OCI-LY3 (cell line): ENCODE measurements at regions not wholly inside any gene's neighbourhood (a gene's known extent, or its start where the extent isn't known, plus 50 kb on each side); places are given as distances from the start of the nearest gene placed in this dataset.

ENCODE experiments used
- H2AFZ ChIP-seq: fragments of 200-600, 300-600 bp; shearing (Covaris generic); 2 replicates; pipeline ENCODE4 v1.6.0; 2014; ENCODE audit warnings: antibody characterized with exemption, low read depth, low read length
- H3K27ac ChIP-seq: fragments of 200-600, 300-600 bp; sonication (generic); 2 replicates; pipeline ENCODE4 v1.5.1; 2014; ENCODE audit warnings: mild to moderate bottlenecking, low read length, moderate library complexity, mixed read lengths
- H3K27me3 ChIP-seq: fragments of 200-600, 300-600 bp; sonication (generic); 2 replicates; pipeline ENCODE4 v1.6.1; 2014; ENCODE audit warnings: low read depth, low read length, mixed read lengths
- H3K36me3 ChIP-seq: fragments of 200-600, 300-600 bp; sonication (generic); replicated peaks from 2 replicates; pipeline ENCODE3; 2014; ENCODE audit warnings: low read depth, low read length, mixed read lengths
- H3K4me1 ChIP-seq: fragments of 300-600, 200-600 bp; sonication (generic); 2 replicates; pipeline ENCODE4 v1.6.1; 2014; ENCODE audit warnings: low read length, mixed read lengths
- H3K4me2 ChIP-seq: fragments of 200-600, 300-600 bp; sonication (generic); 2 replicates; pipeline ENCODE4 v1.6.1; 2014; ENCODE audit warnings: low read length, mixed read lengths
- H3K4me3 ChIP-seq: fragments of 300-600, 200-600 bp; sonication (generic); 2 replicates; pipeline ENCODE4 v1.5.1; 2014; ENCODE audit warnings: antibody characterized with exemption, mild to moderate bottlenecking, low read length, moderate library complexity
- H3K79me2 ChIP-seq: fragments of 300-600, 200-600 bp; shearing (Covaris generic); 2 replicates; pipeline ENCODE4 v1.6.1; 2014; ENCODE audit warnings: mild to moderate bottlenecking, low read length, mixed read lengths
- H3K9ac ChIP-seq: fragments of 300-600, 200-600 bp; shearing (Covaris generic); 2 replicates; pipeline ENCODE4 v1.6.0; 2014; ENCODE audit warnings: mild to moderate bottlenecking, low read length, moderate library complexity
- H3K9me3 ChIP-seq: fragments of 200-600, 300-600 bp; shearing (Covaris generic); 2 replicates; pipeline ENCODE4 v1.6.1; 2014; ENCODE audit warnings: low read length, mixed read lengths; ENCODE audit not compliant: insufficient read depth
- H4K20me1 ChIP-seq: fragments of 200-600, 300-600 bp; sonication (generic); 2 replicates; pipeline ENCODE4 v1.6.1; 2016; ENCODE audit warnings: low read length, mixed read lengths; ENCODE audit not compliant: insufficient read depth
- EZH2phosphoT487 ChIP-seq: fragments of 200-600 bp; shearing (Covaris generic); IDR thresholded peaks from 2 replicates; pipeline ENCODE4 v1.6.1; 2018; ENCODE audit warnings: antibody characterized with exemption, mixed run types, low read depth
- TF ChIP-seq, protein P1 (sequence below): fragments of 200-600, 300-600 bp; sonication (generic); IDR thresholded peaks from 2 replicates; pipeline ENCODE4 v1.5.1; 2014; ENCODE audit warnings: antibody characterized with exemption, low read length, low read depth

DNA sequence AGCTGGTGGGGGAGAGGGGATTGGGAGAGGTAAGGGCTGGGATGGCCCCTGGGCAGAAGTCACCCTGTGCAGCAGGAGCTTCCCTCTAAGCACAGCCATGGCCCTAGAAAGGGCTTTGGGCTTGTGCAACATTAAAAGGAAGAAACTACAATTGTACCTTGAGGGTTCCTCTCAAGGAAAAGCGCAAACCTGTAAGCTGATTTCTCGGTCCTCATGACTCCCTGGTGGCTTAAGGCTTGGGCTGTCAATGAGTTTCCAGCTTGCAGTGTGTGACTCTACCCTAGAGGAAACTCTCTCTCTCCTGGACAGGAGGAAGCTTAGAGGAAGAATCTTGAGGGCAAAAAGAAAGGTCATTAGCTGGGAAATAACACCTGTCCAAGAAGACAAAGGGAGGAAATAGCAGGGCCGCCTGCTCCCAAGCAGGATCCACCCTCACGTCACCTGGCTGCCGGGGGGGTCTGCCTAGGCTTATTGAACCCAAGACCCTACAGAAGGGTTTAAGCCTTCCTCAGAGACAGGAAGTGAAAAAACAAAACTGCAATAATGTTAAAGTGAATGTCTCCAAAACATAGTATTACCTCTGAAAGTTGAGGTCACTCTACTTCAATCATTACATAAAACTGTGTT is 112.5 kb downstream of the WDR11 start:
- Histone ChIP-seq H3K9me3 (no peaks in the 10 kb centered on the region), H2AFZ (no peak overlapping the region), H3K9ac (no peak overlapping the region), H3K4me2 (no peak overlapping the region), H3K27ac (no peak overlapping the region), H3K4me3 (no peak overlapping the region), H3K36me3 (no peaks in the 10 kb centered on the region), H3K4me1 (no peaks in the 10 kb centered on the region), H3K27me3 (peaks cover 62% of the 10 kb centered on the region), H4K20me1 (no peaks in the 10 kb centered on the region), H3K79me2 (no peaks in the 10 kb centered on the region)
- no peak for TF ChIP-seq EZH2phosphoT487
- TF ChIP-seq, protein P1, sequence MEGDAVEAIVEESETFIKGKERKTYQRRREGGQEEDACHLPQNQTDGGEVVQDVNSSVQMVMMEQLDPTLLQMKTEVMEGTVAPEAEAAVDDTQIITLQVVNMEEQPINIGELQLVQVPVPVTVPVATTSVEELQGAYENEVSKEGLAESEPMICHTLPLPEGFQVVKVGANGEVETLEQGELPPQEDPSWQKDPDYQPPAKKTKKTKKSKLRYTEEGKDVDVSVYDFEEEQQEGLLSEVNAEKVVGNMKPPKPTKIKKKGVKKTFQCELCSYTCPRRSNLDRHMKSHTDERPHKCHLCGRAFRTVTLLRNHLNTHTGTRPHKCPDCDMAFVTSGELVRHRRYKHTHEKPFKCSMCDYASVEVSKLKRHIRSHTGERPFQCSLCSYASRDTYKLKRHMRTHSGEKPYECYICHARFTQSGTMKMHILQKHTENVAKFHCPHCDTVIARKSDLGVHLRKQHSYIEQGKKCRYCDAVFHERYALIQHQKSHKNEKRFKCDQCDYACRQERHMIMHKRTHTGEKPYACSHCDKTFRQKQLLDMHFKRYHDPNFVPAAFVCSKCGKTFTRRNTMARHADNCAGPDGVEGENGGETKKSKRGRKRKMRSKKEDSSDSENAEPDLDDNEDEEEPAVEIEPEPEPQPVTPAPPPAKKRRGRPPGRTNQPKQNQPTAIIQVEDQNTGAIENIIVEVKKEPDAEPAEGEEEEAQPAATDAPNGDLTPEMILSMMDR: no peak

DNA sequence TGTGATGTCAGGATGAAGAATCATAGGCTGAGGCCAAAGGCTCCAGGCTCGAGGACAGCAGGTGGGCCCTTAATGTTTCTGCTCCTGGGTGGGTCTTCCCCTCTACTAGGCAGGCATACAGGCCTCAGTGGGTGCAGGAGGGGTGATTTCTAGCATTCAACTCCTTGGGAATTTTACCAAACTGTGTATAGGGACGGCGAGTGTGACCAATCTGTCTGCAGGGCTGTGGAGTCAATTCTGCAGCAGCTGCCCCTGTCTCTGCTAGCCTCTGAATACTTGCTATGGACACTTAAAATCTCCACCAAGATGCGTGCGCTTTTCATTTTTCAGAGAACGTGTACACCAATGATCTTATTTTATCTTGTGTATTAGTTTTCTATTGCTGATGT is 115.5 kb downstream of the WDR11 start:
- Histone ChIP-seq H3K4me3 (no peak overlapping the region), H3K27ac (no peak overlapping the region), H3K36me3 (no peaks in the 10 kb centered on the region), H4K20me1 (no peaks in the 10 kb centered on the region), H3K27me3 (peaks cover 63% of the 10 kb centered on the region), H3K9ac (no peak overlapping the region), H3K4me2 (no peak overlapping the region), H3K4me1 (peaks cover 7% of the 10 kb centered on the region), H3K9me3 (no peaks in the 10 kb centered on the region), H2AFZ (no peak overlapping the region), H3K79me2 (no peaks in the 10 kb centered on the region)
- TF ChIP-seq, protein P1: no peak
- no peak for TF ChIP-seq EZH2phosphoT487

DNA sequence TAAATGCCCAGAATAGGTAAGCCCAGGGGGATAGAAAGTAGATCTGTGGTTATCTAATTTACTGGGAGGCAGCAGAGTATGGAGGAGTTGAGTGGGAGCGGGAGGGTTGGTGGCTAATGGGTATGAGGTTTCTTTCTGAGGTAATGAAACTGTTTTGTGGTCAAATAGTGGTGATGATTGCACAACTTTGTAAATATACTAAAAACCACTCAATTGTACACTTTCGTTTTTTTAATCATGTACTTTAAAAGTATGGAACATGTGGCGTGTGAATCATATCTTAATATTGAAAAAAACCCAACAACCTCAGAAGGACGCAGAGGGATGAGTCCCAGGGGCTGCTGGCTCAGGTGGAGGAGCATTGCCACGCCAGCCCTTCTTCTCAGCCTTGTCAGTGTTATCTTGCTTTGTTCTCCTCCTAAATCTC is 118.1 kb downstream of the WDR11 start:
- H3K4me2 ChIP-seq: no peak overlapping the region
- no peak overlapping the region for H2AFZ ChIP-seq
- H3K79me2 ChIP-seq: no peaks in the 10 kb centered on the region
- no peak overlapping the region for H3K4me3 ChIP-seq
- TF ChIP-seq, protein P1: no peak
- TF ChIP-seq EZH2phosphoT487: peak; percentile 76; the same call in 1 of the 2 replicates
- H3K4me1 ChIP-seq: peaks cover 7% of the 10 kb centered on the region
- no peak overlapping the region for H3K27ac ChIP-seq
- no peak overlapping the region for H3K9ac ChIP-seq
- peaks cover 70% of the 10 kb centered on the region for H3K27me3 ChIP-seq
- H4K20me1 ChIP-seq: no peaks in the 10 kb centered on the region
- H3K9me3 ChIP-seq: peaks cover 3% of the 10 kb centered on the region; the same call in 1 of the 2 replicates
- no peaks in the 10 kb centered on the region for H3K36me3 ChIP-seq

DNA sequence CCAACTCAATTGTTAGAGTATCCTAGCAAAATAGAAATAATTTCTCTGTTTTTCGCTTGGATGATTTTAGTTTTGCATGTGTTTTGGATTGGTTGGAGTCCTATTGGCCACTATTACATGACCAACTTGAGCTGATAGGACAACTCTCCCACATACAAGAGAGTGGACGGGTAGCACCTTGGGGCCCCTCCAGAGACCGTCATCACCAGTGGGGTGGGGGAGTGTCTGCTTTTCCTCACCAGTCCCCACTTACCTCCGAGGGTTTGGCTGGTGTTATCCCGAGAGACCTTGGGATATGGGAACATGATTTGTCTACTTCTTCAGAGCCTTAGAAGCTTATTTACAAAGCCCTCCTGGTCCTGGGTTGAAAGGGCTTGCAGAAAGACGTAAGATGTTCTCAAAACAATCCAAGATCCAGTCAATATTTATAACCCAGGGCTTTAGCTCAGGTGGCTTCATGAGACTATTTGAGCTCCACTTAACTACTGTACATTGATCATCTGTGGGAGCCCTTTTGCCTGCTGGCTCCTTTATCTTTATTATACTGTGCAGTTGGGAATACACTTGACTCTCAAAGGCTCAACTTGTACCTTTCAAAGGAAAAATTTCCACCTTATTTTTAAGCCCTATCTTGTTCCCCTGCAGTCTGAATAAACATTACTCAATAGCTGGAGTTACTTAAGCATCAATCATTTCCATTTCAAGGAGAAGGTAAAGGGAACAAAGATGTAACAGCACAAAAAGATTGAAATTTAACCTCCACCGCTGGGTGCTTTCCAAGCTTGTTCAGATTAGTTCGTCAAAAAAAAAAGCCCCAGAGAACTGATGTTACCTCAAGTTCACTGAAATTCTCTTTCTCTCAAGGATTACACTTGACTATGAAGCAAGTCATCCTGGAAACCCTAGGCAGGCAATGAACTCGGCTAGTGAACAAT is 119.7 kb downstream of the WDR11 start:
- Histone ChIP-seq H3K4me3 (no peak overlapping the region), H3K27me3 (peaks cover 80% of the 10 kb centered on the region), H2AFZ (no peak overlapping the region), H4K20me1 (no peaks in the 10 kb centered on the region), H3K9me3 (peaks cover 3% of the 10 kb centered on the region; the same call in 1 of the 2 replicates), H3K27ac (no peak overlapping the region), H3K4me2 (no peak overlapping the region), H3K4me1 (peaks cover 7% of the 10 kb centered on the region), H3K36me3 (no peaks in the 10 kb centered on the region), H3K9ac (no peak overlapping the region), H3K79me2 (no peaks in the 10 kb centered on the region)
- TF ChIP-seq, protein P1: no peak
- no peak for TF ChIP-seq EZH2phosphoT487
